IMR-90 (cell line): ENCODE measurements at regions not wholly inside any gene's neighbourhood (a gene's known extent, or its start where the extent isn't known, plus 50 kb on each side); places are given as distances from the start of the nearest gene placed in this dataset.

Source experiments
- ATAC-seq: fragments of 200-7000 bp; cut with Tn5 transposase; 2 replicates; pipeline ENCODE4 v1.9.1; 2020; ENCODE audit warnings: low read depth, mild to moderate bottlenecking, moderate library complexity
- BruUV-seq: library from RNA; stranded (reverse); fragments of 400-500 nt; replicated peaks from 2 replicates; lab custom pipeline; 2021; lab: Mats Ljungman, UMichigan
- CTCF ChIA-PET: fragments of 300-600 bp; formaldehyde crosslinking; extraction: SDS; loops from one replicate; lab custom pipeline; 2021; ENCODE audit warnings: antibody characterized with exemption; lab: Yijun Ruan, JAX
- POLR2A ChIA-PET: fragments of 300-600 bp; sonication (Branson Sonifier 250); formaldehyde crosslinking; loops from one replicate; lab custom pipeline; 2022; ENCODE audit warnings: antibody characterized with exemption; ENCODE audit not compliant: unreplicated experiment; lab: Charles Lee
- DNase-seq: peaks from one replicate; pipeline ENCODE4 v3.0.0; 2013
- H2AFZ ChIP-seq: replicated peaks from 2 replicates; pipeline ENCODE3; 2013; ENCODE audit warnings: low read length, mild to moderate bottlenecking; ENCODE audit not compliant: poor library complexity
- H2AK5ac ChIP-seq: 2 replicates; pipeline ENCODE4 v1.6.1; 2013; ENCODE audit warnings: low read depth, low read length, inconsistent platforms
- H2AK9ac ChIP-seq: replicated peaks from 2 replicates; pipeline ENCODE3; 2013; ENCODE audit warnings: mild to moderate bottlenecking, low read depth, low read length, moderate library complexity; ENCODE audit not compliant: poor library complexity
- H2BK120ac ChIP-seq: 2 replicates; pipeline ENCODE4 v1.6.1; 2013; ENCODE audit warnings: low read depth, low read length, inconsistent platforms
- H2BK15ac ChIP-seq: 3 replicates; pipeline ENCODE4 v1.6.1; 2013; ENCODE audit warnings: low read depth, low read length, inconsistent platforms
- H2BK20ac ChIP-seq: 2 replicates; pipeline ENCODE4 v1.6.1; 2013; ENCODE audit warnings: low read depth, mild to moderate bottlenecking, inconsistent platforms, low read length, moderate library complexity
- H2BK5ac ChIP-seq: 2 replicates; pipeline ENCODE4 v1.6.1; 2013; ENCODE audit warnings: mild to moderate bottlenecking, low read depth, low read length, inconsistent platforms; ENCODE audit not compliant: poor library complexity, severe bottlenecking
- H3K14ac ChIP-seq: replicated peaks from 2 replicates; pipeline ENCODE4 v1.6.1; 2013; ENCODE audit warnings: low read depth, low read length, inconsistent platforms
- H3K18ac ChIP-seq: 2 replicates; pipeline ENCODE4 v1.6.1; 2013; ENCODE audit warnings: low read depth, low read length, control low read depth
- H3K23ac ChIP-seq: 2 replicates; pipeline ENCODE4 v1.6.1; 2013; ENCODE audit warnings: low read depth, low read length, inconsistent platforms
- H3K27ac ChIP-seq: 2 replicates; pipeline ENCODE4 v1.5.1; 2013; ENCODE audit warnings: mild to moderate bottlenecking, control low read depth, low read length; ENCODE audit not compliant: insufficient read depth
- H3K27me3 ChIP-seq: 2 replicates; pipeline ENCODE4 v1.6.1; 2013; ENCODE audit warnings: low read length; ENCODE audit not compliant: control insufficient read depth, insufficient read depth
- H3K36me3 ChIP-seq: 2 replicates; pipeline ENCODE4 v1.6.1; 2013; ENCODE audit warnings: low read length, mixed read lengths; ENCODE audit not compliant: control insufficient read depth, insufficient read depth
- H3K4ac ChIP-seq: 2 replicates; pipeline ENCODE4 v1.6.1; 2013; ENCODE audit warnings: low read depth, low read length, inconsistent platforms
- H3K4me1 ChIP-seq: 2 replicates; pipeline ENCODE4 v1.6.1; 2013; ENCODE audit warnings: low read length, mixed read lengths; ENCODE audit not compliant: control insufficient read depth, insufficient read depth
- H3K4me2 ChIP-seq: 2 replicates; pipeline ENCODE4 v1.6.1; 2013; ENCODE audit warnings: low read depth, mild to moderate bottlenecking, control low read depth, low read length, moderate library complexity
- H3K4me3 ChIP-seq: 2 replicates; pipeline ENCODE4 v1.5.1; 2013; ENCODE audit warnings: low read depth, mild to moderate bottlenecking, control low read depth, low read length, moderate library complexity; ENCODE audit not compliant: insufficient read depth
- H3K56ac ChIP-seq: 2 replicates; pipeline ENCODE4 v1.6.1; 2013; ENCODE audit warnings: low read length, inconsistent platforms; ENCODE audit not compliant: insufficient read depth; ENCODE audit errors: extremely low read depth
- H3K79me1 ChIP-seq, 2 experiments: 2 replicates each; pipeline ENCODE4 v1.6.1; 2013; ENCODE audit warnings: low read length in 2 of 2, inconsistent platforms in 1 of 2, low read depth in 1 of 2
- H3K9ac ChIP-seq: 2 replicates; pipeline ENCODE4 v1.6.1; 2013; ENCODE audit warnings: low read depth, low read length, control low read depth
- H3K9me1 ChIP-seq: 2 replicates; pipeline ENCODE4 v1.6.1; 2013; ENCODE audit warnings: low read length, inconsistent platforms; ENCODE audit not compliant: insufficient read depth
- H3K9me3 ChIP-seq: 2 replicates; pipeline ENCODE4 v1.6.1; 2013; ENCODE audit warnings: low read length; ENCODE audit not compliant: control insufficient read depth, insufficient read depth
- H4K20me1 ChIP-seq: 2 replicates; pipeline ENCODE4 v1.6.1; 2013; ENCODE audit warnings: low read length, inconsistent platforms; ENCODE audit not compliant: insufficient read depth
- H4K5ac ChIP-seq: 2 replicates; pipeline ENCODE4 v1.6.1; 2013; ENCODE audit warnings: mild to moderate bottlenecking, low read depth, low read length, control low read depth
- H4K8ac ChIP-seq, 2 experiments: 2 replicates each; pipeline ENCODE4 v1.6.1; 2013; ENCODE audit warnings: low read depth in 2 of 2, low read length in 2 of 2, control low read depth in 1 of 2, inconsistent platforms in 1 of 2
- H4K91ac ChIP-seq: 2 replicates; pipeline ENCODE4 v1.6.1; 2013; ENCODE audit warnings: low read depth, low read length, inconsistent platforms; ENCODE audit not compliant: insufficient read depth
- BHLHE40 ChIP-seq: fragments of 150-350 bp; IDR thresholded peaks from 2 replicates; pipeline ENCODE4 v1.6.1; 2016; ENCODE audit warnings: mild to moderate bottlenecking, low read depth, low read length
- CHD1 ChIP-seq: IDR thresholded peaks from 2 replicates; pipeline ENCODE4 v1.6.1; 2012; ENCODE audit warnings: low read depth, low read length, improper control_type of control experiment
- FOS ChIP-seq: fragments of 150-350 bp; IDR thresholded peaks from 2 replicates; pipeline ENCODE4 v1.6.1; 2016; ENCODE audit warnings: low read depth, low read length
- MAZ ChIP-seq: IDR thresholded peaks from 2 replicates; pipeline ENCODE4 v1.6.1; 2012; ENCODE audit warnings: low read depth, mild to moderate bottlenecking, low read length, improper control_type of control experiment, moderate library complexity, borderline replicate concordance
- POLR2A ChIP-seq: IDR thresholded peaks from 2 replicates; pipeline ENCODE4 v1.6.1; 2012; ENCODE audit warnings: mild to moderate bottlenecking, low read depth, low read length
- RFX5 ChIP-seq: IDR thresholded peaks from 2 replicates; pipeline ENCODE4 v1.8.0; 2012; ENCODE audit warnings: low read depth, mild to moderate bottlenecking, low read length, moderate library complexity
- SMC3 ChIP-seq: fragments of 150-350 bp; IDR thresholded peaks from 2 replicates; pipeline ENCODE4 v1.6.1; 2016; ENCODE audit warnings: low read depth, mild to moderate bottlenecking, antibody characterized with exemption, low read length, moderate library complexity
- WGBS, 2 experiments: methylation state at CpG; one replicate each; pipeline versions ENCODE4 v1.1.5 to v1.1.7; 2013; ENCODE audit warnings: missing lambda C conversion rate in 2 of 2; ENCODE audit not compliant: insufficient read length in 1 of 2; ENCODE audit errors: extremely low coverage in 2 of 2; 5-methylcytosine and 5-hydroxymethylcytosine counted together
- dilution Hi-C: fragments of 300-500 bp; cut with HindIII; formaldehyde crosslinking; loops from one replicate; pipeline ENCODE4 v1.14.3; 2018; ENCODE audit warnings: low sequenced_read_pairs; ENCODE audit not compliant: unreplicated experiment
- in situ Hi-C: fragments of 300-500 bp; cut with MboI; formaldehyde crosslinking; loops from 3 replicates; pipeline ENCODE4 v1.14.3; 2019; ENCODE audit warnings: low sequenced_read_pairs, inconsistent platforms, mixed read lengths
- intact Hi-C: fragments of 100-400 bp; cut with micrococcal nuclease; formaldehyde crosslinking; loops from 2 replicates; pipeline ENCODE4 v1.10.0; 2022

- dilution Hi-C loops (no loop called here), intact Hi-C loops (no loop called here), in situ Hi-C loops (no loop called here)
- H2BK5ac ChIP-seq, result no peak overlapping the region
- H3K4me1 ChIP-seq, result no peaks in the 10 kb centered on the region
- peaks cover 4% of the 10 kb centered on the region; the same call in 1 of the 2 replicates for H3K9me3 ChIP-seq
- no peaks in the 10 kb centered on the region for H3K27me3 ChIP-seq
- H3K9me1 ChIP-seq, result no peaks in the 10 kb centered on the region
- H3K18ac ChIP-seq, result no peak overlapping the region
- no peak for DNase-seq
- no peak overlapping the region for H3K23ac ChIP-seq
- H4K8ac ChIP-seq, result no peak overlapping the region
- H3K4me2 ChIP-seq, result no peak overlapping the region
- H3K4ac ChIP-seq, result no peak overlapping the region
- no peaks in the 10 kb centered on the region for H3K79me1 ChIP-seq
- no peak overlapping the region for H2BK15ac ChIP-seq
- H2BK120ac ChIP-seq, result no peak overlapping the region
- no peak overlapping the region for H3K9ac ChIP-seq
- no peak overlapping the region for H3K14ac ChIP-seq
- H4K91ac ChIP-seq, result no peak overlapping the region
- WGBS, 2 experiments, result no CpG with 5 or more reads among the region's 2 CpGs
- ChIA-PET CTCF (no interaction called here), POLR2A (no interaction called here)
- H4K5ac ChIP-seq, result no peak overlapping the region
- TF ChIP-seq MAZ (no peak), CHD1 (no peak), BHLHE40 (no peak), SMC3 (no peak), POLR2A (no peak), RFX5 (no peak), FOS (no peak)
- H2BK20ac ChIP-seq, result no peak overlapping the region
- H3K4me3 ChIP-seq, result no peak overlapping the region
- H4K20me1 ChIP-seq, result no peaks in the 10 kb centered on the region
- ATAC-seq, result no peak
- H2AFZ ChIP-seq, result no peak overlapping the region
- no peak overlapping the region for H2AK5ac ChIP-seq
- no peak overlapping the region for H3K27ac ChIP-seq
- H3K56ac ChIP-seq, result no peak overlapping the region
- no peak overlapping the region for H2AK9ac ChIP-seq
- BruUV-seq, result no TSS peak
- no peaks in the 10 kb centered on the region for H3K36me3 ChIP-seq
Observed at GRCh38 chr2:186113284-186113683, 372.8 kb upstream of the ZC3H15 start.
